ENCODE measurements at regions not wholly inside any gene's neighbourhood (a gene's known extent, or its start where the extent isn't known, plus 50 kb on each side); places are given as distances from the start of the nearest gene placed in this dataset.

DNA sequence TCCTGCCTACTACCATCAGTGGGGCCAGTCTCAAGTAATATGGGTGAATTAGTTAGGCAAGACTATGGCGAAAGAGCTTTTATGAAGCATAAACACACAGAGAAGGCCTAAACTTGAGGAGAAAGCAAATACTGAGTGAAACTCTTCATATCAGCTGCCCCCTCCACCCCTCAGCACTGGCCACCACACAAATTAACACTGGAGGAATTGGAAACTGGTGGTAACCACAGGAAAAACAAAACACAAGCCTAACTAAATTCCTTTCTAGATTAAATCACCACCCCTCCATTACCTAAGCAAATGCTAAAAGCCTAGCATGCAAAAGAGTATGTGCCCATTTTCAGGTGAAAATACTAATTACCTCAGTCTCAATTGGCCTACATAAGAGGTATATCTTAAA lies 774.7 kb upstream of the NECTIN3 start:
- H3K4me1 ChIP-seq (ENCODE audit: control insufficient read depth, insufficient read depth, low read length) = no peaks in the 10 kb centered on the region
- no peaks in the 10 kb centered on the region for H3K4me1 Mint-ChIP-seq
- no peak overlapping the region for H3K27ac ChIP-seq (ENCODE audit: low read length)
- no peak overlapping the region for H3K4me3 Mint-ChIP-seq
- no peak overlapping the region for H3K4me3 ChIP-seq (ENCODE audit: low read length)
- H3K9me3 ChIP-seq (ENCODE audit: control insufficient read depth, insufficient read depth, low read length) = no peaks in the 10 kb centered on the region
- H3K27me3 Mint-ChIP-seq (ENCODE audit: low read depth in 2 of 2) = no peaks in the 10 kb centered on the region
- TF ChIP-seq, protein P1, sequence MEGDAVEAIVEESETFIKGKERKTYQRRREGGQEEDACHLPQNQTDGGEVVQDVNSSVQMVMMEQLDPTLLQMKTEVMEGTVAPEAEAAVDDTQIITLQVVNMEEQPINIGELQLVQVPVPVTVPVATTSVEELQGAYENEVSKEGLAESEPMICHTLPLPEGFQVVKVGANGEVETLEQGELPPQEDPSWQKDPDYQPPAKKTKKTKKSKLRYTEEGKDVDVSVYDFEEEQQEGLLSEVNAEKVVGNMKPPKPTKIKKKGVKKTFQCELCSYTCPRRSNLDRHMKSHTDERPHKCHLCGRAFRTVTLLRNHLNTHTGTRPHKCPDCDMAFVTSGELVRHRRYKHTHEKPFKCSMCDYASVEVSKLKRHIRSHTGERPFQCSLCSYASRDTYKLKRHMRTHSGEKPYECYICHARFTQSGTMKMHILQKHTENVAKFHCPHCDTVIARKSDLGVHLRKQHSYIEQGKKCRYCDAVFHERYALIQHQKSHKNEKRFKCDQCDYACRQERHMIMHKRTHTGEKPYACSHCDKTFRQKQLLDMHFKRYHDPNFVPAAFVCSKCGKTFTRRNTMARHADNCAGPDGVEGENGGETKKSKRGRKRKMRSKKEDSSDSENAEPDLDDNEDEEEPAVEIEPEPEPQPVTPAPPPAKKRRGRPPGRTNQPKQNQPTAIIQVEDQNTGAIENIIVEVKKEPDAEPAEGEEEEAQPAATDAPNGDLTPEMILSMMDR (IDR thresholded peaks at IDR 0.05) = no peak
- no peak for ATAC-seq
- no peaks in the 10 kb centered on the region for H3K27me3 ChIP-seq (ENCODE audit: control insufficient read depth, insufficient read depth, low read length)
- H3K9me3 Mint-ChIP-seq = no peaks in the 10 kb centered on the region
- no peaks in the 10 kb centered on the region for H3K36me3 Mint-ChIP-seq
- no peaks in the 10 kb centered on the region for H3K36me3 ChIP-seq (ENCODE audit: control insufficient read depth, insufficient read depth, low read length)
- WGBS (ENCODE audit: insufficient coverage) = no CpG with 5 or more reads among the region's 1 CpG
- H3K27ac Mint-ChIP-seq = no peak overlapping the region
- DNase-seq = no peak
- intact Hi-C loops (cut with micrococcal nuclease) = no loop called here

DNA sequence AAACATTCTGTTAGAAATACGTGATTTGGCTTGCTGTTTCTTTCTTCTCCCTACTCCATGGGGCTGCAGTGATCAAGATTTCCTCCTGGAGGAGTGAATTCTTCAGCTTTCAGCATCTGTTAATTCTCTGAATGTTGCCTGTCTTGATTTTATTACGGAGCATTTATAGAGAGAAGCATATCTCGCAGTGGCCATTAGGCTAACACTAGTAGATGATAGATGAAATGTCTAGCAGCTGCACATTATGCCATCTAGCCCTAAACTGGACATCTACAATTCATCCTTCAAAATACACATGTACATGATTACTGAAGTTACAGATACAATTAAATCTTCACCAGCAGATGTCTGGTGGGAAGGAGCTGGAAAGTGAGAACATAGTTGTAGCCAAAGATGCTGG lies 769.8 kb upstream of the NECTIN3 start:
- H3K9me3 Mint-ChIP-seq = no peaks in the 10 kb centered on the region
- H3K27ac Mint-ChIP-seq = no peak overlapping the region
- Histone ChIP-seq H3K27me3 (ENCODE audit: control insufficient read depth, insufficient read depth, low read length) (no peaks in the 10 kb centered on the region), H3K36me3 (ENCODE audit: control insufficient read depth, insufficient read depth, low read length) (no peaks in the 10 kb centered on the region), H3K9me3 (ENCODE audit: control insufficient read depth, insufficient read depth, low read length) (no peaks in the 10 kb centered on the region), H3K4me3 (ENCODE audit: low read length) (no peak overlapping the region), H3K27ac (ENCODE audit: low read length) (no peak overlapping the region), H3K4me1 (ENCODE audit: control insufficient read depth, insufficient read depth, low read length) (no peaks in the 10 kb centered on the region)
- no peak for DNase-seq
- WGBS (ENCODE audit: insufficient coverage) = 87% methylated on average over 3 of the region's 3 CpGs
- H3K4me3 Mint-ChIP-seq = no peak overlapping the region
- intact Hi-C loops (cut with micrococcal nuclease) = no loop called here
- TF ChIP-seq, protein P1 (IDR thresholded peaks at IDR 0.05) = no peak
- no peaks in the 10 kb centered on the region for H3K27me3 Mint-ChIP-seq (ENCODE audit: low read depth in 2 of 2)
- no peaks in the 10 kb centered on the region for H3K36me3 Mint-ChIP-seq
- H3K4me1 Mint-ChIP-seq = no peaks in the 10 kb centered on the region
- ATAC-seq = no peak

DNA sequence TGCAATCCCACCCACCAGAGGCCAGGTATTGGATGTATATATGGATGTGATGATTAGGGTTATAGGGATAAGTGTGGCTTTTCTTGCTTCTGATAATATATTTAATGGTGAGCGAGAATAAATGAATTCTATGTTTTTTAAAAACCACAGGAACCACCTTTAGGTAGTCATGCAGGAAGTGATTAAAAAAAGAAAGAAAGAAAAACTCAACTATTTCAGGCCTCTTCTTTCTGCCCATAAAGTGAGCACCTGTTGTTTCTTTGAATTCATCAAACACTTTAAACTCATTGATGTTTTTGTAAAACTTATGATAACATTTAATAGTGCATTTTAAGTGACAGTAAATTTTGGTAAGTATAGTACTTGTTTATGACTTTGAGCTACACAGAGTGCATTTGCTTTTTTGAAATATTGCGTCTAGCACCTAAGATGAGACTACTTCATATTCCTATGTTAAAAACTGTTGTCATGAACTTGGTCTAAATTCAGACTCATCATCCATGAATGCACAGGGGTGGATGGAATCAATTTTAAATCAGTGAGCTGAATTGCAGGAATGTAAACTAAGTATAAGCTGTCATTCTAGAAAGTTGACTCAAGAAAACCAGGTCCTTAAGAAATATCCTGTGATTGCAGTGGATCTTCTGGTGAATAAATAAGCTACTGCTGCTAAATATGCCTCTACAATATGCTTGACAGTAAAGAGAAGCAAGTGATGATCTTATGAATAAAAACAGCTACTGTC lies 764.4 kb upstream of the NECTIN3 start:
- no peak overlapping the region for H3K27ac Mint-ChIP-seq
- Histone ChIP-seq H3K4me1 (ENCODE audit: control insufficient read depth, insufficient read depth, low read length) (no peaks in the 10 kb centered on the region), H3K27ac (ENCODE audit: low read length) (no peak overlapping the region), H3K36me3 (ENCODE audit: control insufficient read depth, insufficient read depth, low read length) (no peaks in the 10 kb centered on the region), H3K27me3 (ENCODE audit: control insufficient read depth, insufficient read depth, low read length) (no peaks in the 10 kb centered on the region), H3K4me3 (ENCODE audit: low read length) (no peak overlapping the region), H3K9me3 (ENCODE audit: control insufficient read depth, insufficient read depth, low read length) (no peaks in the 10 kb centered on the region)
- no peak for DNase-seq
- H3K9me3 Mint-ChIP-seq = no peaks in the 10 kb centered on the region
- intact Hi-C loops (cut with micrococcal nuclease) = no loop called here
- no peaks in the 10 kb centered on the region for H3K27me3 Mint-ChIP-seq (ENCODE audit: low read depth in 2 of 2)
- H3K4me1 Mint-ChIP-seq = no peaks in the 10 kb centered on the region
- H3K36me3 Mint-ChIP-seq = no peaks in the 10 kb centered on the region
- TF ChIP-seq, protein P1 (IDR thresholded peaks at IDR 0.05) = no peak
- 100% methylated on average over 1 of the region's 2 CpGs for WGBS (ENCODE audit: insufficient coverage)
- H3K4me3 Mint-ChIP-seq = no peak overlapping the region
- no peak for ATAC-seq

DNA sequence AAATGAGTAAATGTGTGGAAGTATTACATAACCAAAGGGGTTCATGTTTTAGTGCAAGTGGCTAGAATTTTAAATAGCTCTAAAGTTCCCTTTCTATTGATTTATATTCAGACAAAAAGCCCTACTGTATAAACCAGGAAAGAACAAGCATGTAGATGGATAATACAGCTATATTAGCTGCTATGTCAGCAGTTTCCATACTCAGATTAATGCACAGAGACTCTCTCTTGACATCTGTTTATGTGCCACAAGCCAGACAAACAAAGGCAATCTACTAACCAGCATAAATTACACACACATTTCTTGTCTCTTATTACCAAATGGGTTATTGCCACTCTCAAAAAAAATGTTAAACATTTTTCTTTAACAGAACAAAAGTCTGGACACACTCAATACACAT lies 760.1 kb upstream of the NECTIN3 start:
- no peak overlapping the region for H3K27ac ChIP-seq (ENCODE audit: low read length)
- TF ChIP-seq, protein P1 (IDR thresholded peaks at IDR 0.05) = no peak
- Mint-ChIP-seq H3K4me3 (no peak overlapping the region), H3K4me1 (no peaks in the 10 kb centered on the region), H3K27me3 (ENCODE audit: low read depth in 2 of 2) (no peaks in the 10 kb centered on the region), H3K27ac (no peak overlapping the region), H3K9me3 (no peaks in the 10 kb centered on the region), H3K36me3 (no peaks in the 10 kb centered on the region)
- H3K36me3 ChIP-seq (ENCODE audit: control insufficient read depth, insufficient read depth, low read length) = no peaks in the 10 kb centered on the region
- ATAC-seq = no peak
- no peaks in the 10 kb centered on the region for H3K4me1 ChIP-seq (ENCODE audit: control insufficient read depth, insufficient read depth, low read length)
- DNase-seq = no peak
- H3K4me3 ChIP-seq (ENCODE audit: low read length) = no peak overlapping the region
- intact Hi-C loops (cut with micrococcal nuclease) = no loop called here
- no peaks in the 10 kb centered on the region for H3K27me3 ChIP-seq (ENCODE audit: control insufficient read depth, insufficient read depth, low read length)
- H3K9me3 ChIP-seq (ENCODE audit: control insufficient read depth, insufficient read depth, low read length) = no peaks in the 10 kb centered on the region
